Natural killer cell treated with Interleukin-12 subunit alpha and Interleukin-12 subunit beta and Interleukin-15 and Interleukin-18, amount 100 ng/mL, for 72 hours (primary cell): ENCODE measurements at regions not wholly inside any gene's neighbourhood (a gene's known extent, or its start where the extent isn't known, plus 50 kb on each side); places are given as distances from the start of the nearest gene placed in this dataset.
"Not testable (repeated sequence)": the region's sequence is repeated elsewhere in the genome, so short reads cannot be mapped to it uniquely, and the experiment has no call there.

ENCODE experiments used
- ATAC-seq, 2 donors: fragments of 150-1000 bp; cut with Tn5 transposase in 1 of 2; sonication (Bioruptor Pico), chemical (Tn5 transposase) in 1 of 2; 2 replicates each; pipeline ENCODE4 v1.10.0; 2021
- DNase-seq: peaks from one replicate; pipeline ENCODE4 v3.0.0; 2022; ENCODE audit warnings: low spot score
- H3K27ac Mint-ChIP-seq, 2 donors: 1 replicate in 1 of 2; 2 replicates in 1 of 2; pipeline ENCODE4 v1.8.0; 2022; ENCODE audit warnings: mixed read lengths in 2 of 2, mild to moderate bottlenecking in 1 of 2, moderate library complexity in 1 of 2
- H3K27me3 Mint-ChIP-seq, 2 donors: 1 replicate in 1 of 2; 2 replicates in 1 of 2; pipeline ENCODE4 v1.8.0; 2022; ENCODE audit warnings: mixed read lengths in 2 of 2
- H3K36me3 Mint-ChIP-seq: one replicate; pipeline ENCODE4 v1.8.0; 2022; ENCODE audit warnings: mixed read lengths
- H3K4me1 Mint-ChIP-seq, 2 donors: 1 replicate in 1 of 2; 2 replicates in 1 of 2; pipeline ENCODE4 v1.8.0; 2022; ENCODE audit warnings: low read depth in 2 of 2, mixed read lengths in 2 of 2, mild to moderate bottlenecking in 1 of 2
- H3K4me3 Mint-ChIP-seq: one replicate; pipeline ENCODE4 v1.8.0; 2022; ENCODE audit warnings: mixed read lengths
- H3K9me3 Mint-ChIP-seq: 2 replicates; pipeline ENCODE4 v1.8.0; 2022; ENCODE audit warnings: mixed read lengths

- ATAC-seq: no peak
- no peak for DNase-seq
- Mint-ChIP-seq H3K27ac (no peak overlapping the region), H3K4me1 (no peaks in the 10 kb centered on the region), H3K4me3 (no peak overlapping the region), H3K9me3 (peaks cover 7% of the 10 kb centered on the region), H3K27me3 (no peaks in the 10 kb centered on the region), H3K36me3 (peaks cover 7% of the 10 kb centered on the region)
These were observed 140.1 kb downstream of the ZNF486 start for GRCh38 chr19:20307127-20307526.

- not testable (repeated sequence) for ATAC-seq, DNase-seq, H3K4me1 Mint-ChIP-seq, H3K9me3 Mint-ChIP-seq, H3K36me3 Mint-ChIP-seq, H3K27me3 Mint-ChIP-seq, H3K27ac Mint-ChIP-seq, H3K4me3 Mint-ChIP-seq
These were observed 129.3 kb downstream of the ZNF486 start for GRCh38 chr19:20296314-20296713.

- Mint-ChIP-seq H3K9me3 (no peaks in the 10 kb centered on the region), H3K4me3 (no peak overlapping the region), H3K36me3 (no peaks in the 10 kb centered on the region), H3K27ac (no peak overlapping the region), H3K27me3 (no peaks in the 10 kb centered on the region), H3K4me1 (no peaks in the 10 kb centered on the region)
- DNase-seq (no peak), ATAC-seq (no peak)
These were observed 127.2 kb downstream of the ZNF486 start for GRCh38 chr19:20294181-20294580.

- not testable (repeated sequence) for H3K9me3 Mint-ChIP-seq, H3K4me3 Mint-ChIP-seq, H3K4me1 Mint-ChIP-seq, H3K27me3 Mint-ChIP-seq, ATAC-seq, H3K36me3 Mint-ChIP-seq, H3K27ac Mint-ChIP-seq, DNase-seq
These were observed 125.5 kb downstream of the ZNF486 start for GRCh38 chr19:20292520-20292919.

GRCh38 chr19:20289186-20289585, 122.2 kb downstream of the ZNF486 start:
- Mint-ChIP-seq H3K4me3 (no peak overlapping the region), H3K36me3 (no peaks in the 10 kb centered on the region), H3K27me3 (no peaks in the 10 kb centered on the region), H3K4me1 (no peaks in the 10 kb centered on the region), H3K27ac (no peak overlapping the region), H3K9me3 (peaks cover 3% of the 10 kb centered on the region)
- ATAC-seq (no peak), DNase-seq (no peak)

GRCh38 chr19:20287070-20287469, 120.1 kb downstream of the ZNF486 start:
- Mint-ChIP-seq H3K27ac (no peak overlapping the region), H3K4me1 (no peaks in the 10 kb centered on the region), H3K4me3 (no peak overlapping the region), H3K9me3 (peaks cover 7% of the 10 kb centered on the region), H3K36me3 (no peaks in the 10 kb centered on the region), H3K27me3 (no peaks in the 10 kb centered on the region)
- no peak for ATAC-seq
- no peak for DNase-seq

- not testable (repeated sequence) for H3K27me3 Mint-ChIP-seq, H3K36me3 Mint-ChIP-seq, H3K4me3 Mint-ChIP-seq, H3K27ac Mint-ChIP-seq, H3K4me1 Mint-ChIP-seq, H3K9me3 Mint-ChIP-seq, ATAC-seq, DNase-seq
These were observed 118.9 kb downstream of the ZNF486 start for GRCh38 chr19:20285876-20286275.

GRCh38 chr19:20279516-20279915, 112.5 kb downstream of the ZNF486 start:
- DNase-seq: no peak
- Mint-ChIP-seq H3K27ac (no peak overlapping the region), H3K4me1 (no peaks in the 10 kb centered on the region), H3K36me3 (peaks cover 4% of the 10 kb centered on the region), H3K4me3 (no peak overlapping the region), H3K9me3 (peaks cover 8% of the 10 kb centered on the region), H3K27me3 (no peaks in the 10 kb centered on the region)
- no peak for ATAC-seq

GRCh38 chr19:20278342-20278741, 111.3 kb downstream of the ZNF486 start:
- Mint-ChIP-seq H3K36me3 (peaks cover 4% of the 10 kb centered on the region), H3K4me3 (no peak overlapping the region), H3K4me1 (no peaks in the 10 kb centered on the region), H3K27ac (no peak overlapping the region), H3K27me3 (no peaks in the 10 kb centered on the region), H3K9me3 (peaks cover 7% of the 10 kb centered on the region)
- DNase-seq: no peak
- ATAC-seq: no peak

- H3K4me1 Mint-ChIP-seq, H3K9me3 Mint-ChIP-seq, ATAC-seq, H3K27ac Mint-ChIP-seq, DNase-seq, H3K4me3 Mint-ChIP-seq, H3K36me3 Mint-ChIP-seq, H3K27me3 Mint-ChIP-seq: not testable (repeated sequence)
These were observed 109.7 kb downstream of the ZNF486 start for GRCh38 chr19:20276732-20277082.

GRCh38 chr19:20276011-20276731, 109.2 kb downstream of the ZNF486 start:
- H3K4me1 Mint-ChIP-seq: no peaks in the 10 kb centered on the region
- no peaks in the 10 kb centered on the region for H3K27me3 Mint-ChIP-seq
- H3K27ac Mint-ChIP-seq: no peak overlapping the region
- no peak for ATAC-seq
- DNase-seq: no peak
- no peak overlapping the region for H3K4me3 Mint-ChIP-seq
- peaks cover 5% of the 10 kb centered on the region for H3K9me3 Mint-ChIP-seq
- H3K36me3 Mint-ChIP-seq: peaks cover 4% of the 10 kb centered on the region

GRCh38 chr19:20273951-20274570, 107.0 kb downstream of the ZNF486 start:
- DNase-seq: no peak
- peaks cover under 1% of the 10 kb centered on the region for H3K9me3 Mint-ChIP-seq
- no peak overlapping the region for H3K27ac Mint-ChIP-seq
- no peak for ATAC-seq
- H3K4me3 Mint-ChIP-seq: no peak overlapping the region
- H3K36me3 Mint-ChIP-seq: peaks cover under 1% of the 10 kb centered on the region
- H3K27me3 Mint-ChIP-seq: peaks cover 0 to 3% of the 10 kb centered on the region in 2 donors
- no peaks in the 10 kb centered on the region for H3K4me1 Mint-ChIP-seq

- ATAC-seq (no peak), DNase-seq (no peak)
- peaks cover 0 to 3% of the 10 kb centered on the region in 2 donors for H3K27me3 Mint-ChIP-seq
- no peaks in the 10 kb centered on the region for H3K4me1 Mint-ChIP-seq
- H3K9me3 Mint-ChIP-seq: no peaks in the 10 kb centered on the region
- H3K27ac Mint-ChIP-seq: no peak overlapping the region
- H3K36me3 Mint-ChIP-seq: no peaks in the 10 kb centered on the region
- H3K4me3 Mint-ChIP-seq: no peak overlapping the region
These were observed 106.4 kb downstream of the ZNF486 start for GRCh38 chr19:20273376-20273775.

- ATAC-seq, H3K27me3 Mint-ChIP-seq, H3K27ac Mint-ChIP-seq, H3K36me3 Mint-ChIP-seq, H3K9me3 Mint-ChIP-seq, H3K4me1 Mint-ChIP-seq, DNase-seq, H3K4me3 Mint-ChIP-seq: not testable (repeated sequence)
These were observed 105.6 kb downstream of the ZNF486 start for GRCh38 chr19:20272627-20273010.
